ENCODE measurements at regions not wholly inside any gene's neighbourhood (a gene's known extent, or its start where the extent isn't known, plus 50 kb on each side); places are given as distances from the start of the nearest gene placed in this dataset.

DNA sequence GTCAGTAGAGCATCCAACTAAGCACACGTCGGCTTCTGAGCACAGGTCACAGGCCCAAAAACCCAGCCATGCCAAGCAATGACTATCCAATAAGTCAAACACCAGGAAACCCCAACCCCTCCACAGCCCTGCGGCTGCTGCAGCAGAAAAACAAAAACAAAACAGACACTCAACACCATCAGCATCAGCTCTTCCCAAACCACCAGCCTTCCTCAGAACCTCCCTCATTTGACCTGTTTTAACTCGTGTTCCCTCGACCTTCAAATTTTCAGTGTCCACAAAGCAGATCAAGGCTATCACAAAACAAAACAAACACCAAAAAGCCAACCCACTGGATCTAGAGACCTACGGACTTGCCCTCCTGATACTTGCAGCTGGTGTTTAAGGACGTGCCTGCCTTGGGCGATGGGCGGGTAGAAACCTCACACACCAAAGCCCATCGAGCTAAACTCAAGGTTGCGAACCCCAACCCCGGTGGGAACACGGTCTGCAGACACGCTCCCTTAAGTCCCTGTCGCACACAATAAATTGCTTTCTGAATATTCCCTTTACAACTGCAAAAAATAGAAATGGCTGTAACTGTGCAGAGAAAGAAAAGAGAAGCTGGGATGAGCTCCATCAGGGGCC lies 247.1 kb upstream of the ANKRD55 start (continued):
- TF ChIP-seq BRD4 (CRISPR knock-in tag; IDR thresholded peaks at IDR 0.05) (peak; percentile 51), ZNF713 (CRISPR knock-in tag; IDR thresholded peaks at IDR 0.05) (no peak), NFIB (CRISPR knock-in tag; IDR thresholded peaks at IDR 0.05; ENCODE audit: borderline replicate concordance) (no peak), POLR2AphosphoS2 (IDR thresholded peaks at IDR 0.05; ENCODE audit: low read depth, low read length) (no peak), ZNF557 (CRISPR knock-in tag; IDR thresholded peaks at IDR 0.05) (no peak; the same call in 1 of the 2 replicates), ZNF841 (CRISPR knock-in tag; IDR thresholded peaks at IDR 0.05; ENCODE audit: borderline replicate concordance) (no peak), RCOR2 (CRISPR knock-in tag; IDR thresholded peaks at IDR 0.05) (peak; percentile 76), SIX1 (CRISPR knock-in tag; IDR thresholded peaks at IDR 0.05; ENCODE audit: borderline replicate concordance) (peak; percentile 100), NR3C1 (CRISPR knock-in tag; IDR thresholded peaks at IDR 0.05) (no peak), ZMAT5 (CRISPR knock-in tag; IDR thresholded peaks at IDR 0.05; ENCODE audit: borderline replicate concordance, low read depth) (no peak), THRA (CRISPR knock-in tag; IDR thresholded peaks at IDR 0.05; ENCODE audit: borderline replicate concordance) (peak; percentile 96; the same call in 1 of the 2 replicates), ZSCAN22 (CRISPR knock-in tag; IDR thresholded peaks at IDR 0.05) (peak; percentile 95), ZBTB7B (CRISPR knock-in tag; IDR thresholded peaks at IDR 0.05) (peak; percentile 90), MAFG (CRISPR knock-in tag; IDR thresholded peaks at IDR 0.05) (no peak), MED1 (CRISPR knock-in tag; IDR thresholded peaks at IDR 0.05) (peak; percentile 97), SCMH1 (CRISPR knock-in tag; IDR thresholded peaks at IDR 0.05; ENCODE audit: borderline replicate concordance) (no peak), ZNF101 (CRISPR knock-in tag; IDR thresholded peaks at IDR 0.05; ENCODE audit: borderline replicate concordance, low read depth) (no peak), IRX3 (CRISPR knock-in tag; IDR thresholded peaks at IDR 0.05; ENCODE audit: borderline replicate concordance, low read depth) (no peak), ZNF800 (CRISPR knock-in tag; IDR thresholded peaks at IDR 0.05) (no peak), NR2F2 (IDR thresholded peaks at IDR 0.05; ENCODE audit: borderline replicate concordance, low read depth) (peak; percentile 75; the same call in 1 of the 2 replicates), ZNF260 (CRISPR knock-in tag; IDR thresholded peaks at IDR 0.05; ENCODE audit: borderline replicate concordance, low read depth) (no peak), AGO1 (IDR thresholded peaks at IDR 0.05; ENCODE audit: low read depth, low read length, poor library complexity, severe bottlenecking) (no peak), IKZF1 (IDR thresholded peaks at IDR 0.05) (no peak), ZNF333 (CRISPR knock-in tag; IDR thresholded peaks at IDR 0.05; ENCODE audit: borderline replicate concordance) (no peak)
- TF ChIP-seq, protein P1, sequence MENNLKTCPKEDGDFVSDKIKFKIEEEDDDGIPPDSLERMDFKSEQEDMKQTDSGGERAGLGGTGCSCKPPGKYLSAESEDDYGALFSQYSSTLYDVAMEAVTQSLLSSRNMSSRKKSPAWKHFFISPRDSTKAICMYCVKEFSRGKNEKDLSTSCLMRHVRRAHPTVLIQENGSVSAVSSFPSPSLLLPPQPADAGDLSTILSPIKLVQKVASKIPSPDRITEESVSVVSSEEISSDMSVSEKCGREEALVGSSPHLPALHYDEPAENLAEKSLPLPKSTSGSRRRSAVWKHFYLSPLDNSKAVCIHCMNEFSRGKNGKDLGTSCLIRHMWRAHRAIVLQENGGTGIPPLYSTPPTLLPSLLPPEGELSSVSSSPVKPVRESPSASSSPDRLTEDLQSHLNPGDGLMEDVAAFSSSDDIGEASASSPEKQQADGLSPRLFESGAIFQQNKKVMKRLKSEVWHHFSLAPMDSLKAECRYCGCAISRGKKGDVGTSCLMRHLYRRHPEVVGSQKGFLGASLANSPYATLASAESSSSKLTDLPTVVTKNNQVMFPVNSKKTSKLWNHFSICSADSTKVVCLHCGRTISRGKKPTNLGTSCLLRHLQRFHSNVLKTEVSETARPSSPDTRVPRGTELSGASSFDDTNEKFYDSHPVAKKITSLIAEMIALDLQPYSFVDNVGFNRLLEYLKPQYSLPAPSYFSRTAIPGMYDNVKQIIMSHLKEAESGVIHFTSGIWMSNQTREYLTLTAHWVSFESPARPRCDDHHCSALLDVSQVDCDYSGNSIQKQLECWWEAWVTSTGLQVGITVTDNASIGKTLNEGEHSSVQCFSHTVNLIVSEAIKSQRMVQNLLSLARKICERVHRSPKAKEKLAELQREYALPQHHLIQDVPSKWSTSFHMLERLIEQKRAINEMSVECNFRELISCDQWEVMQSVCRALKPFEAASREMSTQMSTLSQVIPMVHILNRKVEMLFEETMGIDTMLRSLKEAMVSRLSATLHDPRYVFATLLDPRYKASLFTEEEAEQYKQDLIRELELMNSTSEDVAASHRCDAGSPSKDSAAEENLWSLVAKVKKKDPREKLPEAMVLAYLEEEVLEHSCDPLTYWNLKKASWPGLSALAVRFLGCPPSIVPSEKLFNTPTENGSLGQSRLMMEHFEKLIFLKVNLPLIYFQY (CRISPR knock-in tag; IDR thresholded peaks at IDR 0.05; ENCODE audit: borderline replicate concordance): no peak

Data from HepG2 (cell line).